NT2/D1 (cell line): ENCODE measurements at regions not wholly inside any gene's neighbourhood (a gene's known extent, or its start where the extent isn't known, plus 50 kb on each side); places are given as distances from the start of the nearest gene placed in this dataset.

ENCODE experiments used
- DNase-seq: peaks from one replicate; pipeline ENCODE4 v3.0.0-alpha.2; 2011; ENCODE audit warnings: low read depth, low spot score
- H3K27me3 ChIP-seq: 2 replicates; pipeline ENCODE4 v1.6.0; 2011; ENCODE audit warnings: mild to moderate bottlenecking; ENCODE audit not compliant: insufficient read length, insufficient read depth
- H3K36me3 ChIP-seq: 2 replicates; pipeline ENCODE4 v1.6.1; 2011; ENCODE audit warnings: mild to moderate bottlenecking, low read length, mixed read lengths; ENCODE audit not compliant: insufficient read depth, insufficient read length
- H3K4me1 ChIP-seq: 2 replicates; pipeline ENCODE4 v1.5.1; 2011; ENCODE audit not compliant: insufficient read depth, insufficient read length
- H3K4me3 ChIP-seq: 2 replicates; pipeline ENCODE4 v1.5.1; 2011; ENCODE audit warnings: low read depth; ENCODE audit not compliant: insufficient read length
- H3K9ac ChIP-seq: 2 replicates; pipeline ENCODE4 v1.6.0; 2011; ENCODE audit warnings: low read depth; ENCODE audit not compliant: insufficient read length
- H3K9me3 ChIP-seq: 2 replicates; pipeline ENCODE4 v1.5.1; 2011; ENCODE audit warnings: mild to moderate bottlenecking, low read length; ENCODE audit not compliant: insufficient read depth
- SUZ12 ChIP-seq: IDR thresholded peaks from 2 replicates; pipeline ENCODE4 v1.6.1; 2011; ENCODE audit not compliant: insufficient read length, insufficient read depth; ENCODE audit errors: extremely low read depth
- YY1 ChIP-seq: IDR thresholded peaks from 2 replicates; pipeline ENCODE4 v1.6.1; 2011; ENCODE audit not compliant: insufficient read length, insufficient read depth
- ZNF274 ChIP-seq: IDR thresholded peaks from 2 replicates; pipeline ENCODE4 v1.6.1; 2011; ENCODE audit warnings: mild to moderate bottlenecking, low read depth, low read length

GRCh38 chr13:31930490-31930889, 101.1 kb upstream of the FRY start:
- Histone ChIP-seq H3K27me3 (no peaks in the 10 kb centered on the region), H3K9me3 (no peaks in the 10 kb centered on the region), H3K4me1 (no peaks in the 10 kb centered on the region), H3K36me3 (no peaks in the 10 kb centered on the region), H3K4me3 (no peak overlapping the region), H3K9ac (no peak overlapping the region)
- DNase-seq: no peak
- no peak for TF ChIP-seq YY1
- TF ChIP-seq ZNF274: no peak
- TF ChIP-seq SUZ12: no peak

- no peak overlapping the region for H3K9ac ChIP-seq
- DNase-seq: no peak
- no peak for TF ChIP-seq SUZ12
- no peak for TF ChIP-seq ZNF274
- no peak for TF ChIP-seq YY1
- H3K4me1 ChIP-seq: no peaks in the 10 kb centered on the region
- no peaks in the 10 kb centered on the region for H3K27me3 ChIP-seq
- H3K4me3 ChIP-seq: no peak overlapping the region
- H3K36me3 ChIP-seq: no peaks in the 10 kb centered on the region
- H3K9me3 ChIP-seq: no peaks in the 10 kb centered on the region
Measured at GRCh38 chr13:31930901-31931522, 100.6 kb upstream of the FRY start.

- no peaks in the 10 kb centered on the region for H3K4me1 ChIP-seq
- TF ChIP-seq ZNF274: no peak
- no peak for TF ChIP-seq SUZ12
- no peak for TF ChIP-seq YY1
- no peak for DNase-seq
- H3K27me3 ChIP-seq: no peaks in the 10 kb centered on the region
- no peak overlapping the region for H3K4me3 ChIP-seq
- H3K9me3 ChIP-seq: no peaks in the 10 kb centered on the region
- H3K9ac ChIP-seq: no peak overlapping the region
- H3K36me3 ChIP-seq: no peaks in the 10 kb centered on the region
Measured at GRCh38 chr13:31937436-31937835, 94.1 kb upstream of the FRY start.

- H3K9me3 ChIP-seq: no peaks in the 10 kb centered on the region
- no peak overlapping the region for H3K9ac ChIP-seq
- no peaks in the 10 kb centered on the region for H3K4me1 ChIP-seq
- DNase-seq: no peak
- H3K4me3 ChIP-seq: no peak overlapping the region
- no peaks in the 10 kb centered on the region for H3K36me3 ChIP-seq
- TF ChIP-seq SUZ12 (no peak), ZNF274 (no peak), YY1 (no peak)
- no peaks in the 10 kb centered on the region for H3K27me3 ChIP-seq
Measured at GRCh38 chr13:31940076-31940475, 91.5 kb upstream of the FRY start.

- Histone ChIP-seq H3K27me3 (no peaks in the 10 kb centered on the region), H3K36me3 (no peaks in the 10 kb centered on the region), H3K9me3 (no peaks in the 10 kb centered on the region), H3K9ac (no peak overlapping the region), H3K4me3 (no peak overlapping the region), H3K4me1 (no peaks in the 10 kb centered on the region)
- no peak for DNase-seq
- TF ChIP-seq SUZ12 (no peak), ZNF274 (no peak), YY1 (no peak)
Measured at GRCh38 chr13:31943591-31943990, 88.0 kb upstream of the FRY start.

GRCh38 chr13:31944262-31945160, 87.1 kb upstream of the FRY start:
- Histone ChIP-seq H3K4me3 (no peak overlapping the region), H3K27me3 (no peaks in the 10 kb centered on the region), H3K4me1 (no peaks in the 10 kb centered on the region), H3K9ac (no peak overlapping the region), H3K36me3 (no peaks in the 10 kb centered on the region), H3K9me3 (no peaks in the 10 kb centered on the region)
- TF ChIP-seq YY1 (no peak), ZNF274 (no peak), SUZ12 (no peak)
- no peak for DNase-seq

GRCh38 chr13:31945202-31945961, 86.2 kb upstream of the FRY start:
- DNase-seq: no peak
- TF ChIP-seq YY1 (no peak), ZNF274 (no peak), SUZ12 (no peak)
- Histone ChIP-seq H3K36me3 (no peaks in the 10 kb centered on the region), H3K9ac (no peak overlapping the region), H3K27me3 (no peaks in the 10 kb centered on the region), H3K4me1 (no peaks in the 10 kb centered on the region), H3K4me3 (no peak overlapping the region), H3K9me3 (no peaks in the 10 kb centered on the region)
